Activated CD4-positive, alpha-beta T cell treated with anti-CD3 and anti-CD28 coated beads, Interleukin-2, amount 10 ng/mL, durations not matched to agents 7 days and 5 days (primary cell): ENCODE measurements at regions not wholly inside any gene's neighbourhood (a gene's known extent, or its start where the extent isn't known, plus 50 kb on each side); places are given as distances from the start of the nearest gene placed in this dataset.

Source experiments
- CTCF ChIA-PET: fragments of 350-600 bp; sonication (Branson Sonifier 250); formaldehyde crosslinking; loops from one replicate; lab custom pipeline; 2021; ENCODE audit warnings: antibody characterized with exemption; lab: Charles Lee
- POLR2A ChIA-PET: fragments of 350-600 bp; sonication (Branson Sonifier 250); formaldehyde crosslinking; loops from one replicate; lab custom pipeline; 2021; ENCODE audit warnings: antibody characterized with exemption; lab: Charles Lee
- DNase-seq: peaks from one replicate; pipeline ENCODE4 v3.0.0-alpha.2; 2020
- H3K27ac Mint-ChIP-seq: one replicate; pipeline ENCODE4 v1.8.0; 2021; ENCODE audit warnings: mild to moderate bottlenecking, moderate library complexity, mixed read lengths
- H3K27me3 Mint-ChIP-seq: one replicate; pipeline ENCODE4 v1.8.0; 2021; ENCODE audit warnings: mixed read lengths
- H3K36me3 Mint-ChIP-seq: one replicate; pipeline ENCODE4 v1.8.0; 2021; ENCODE audit warnings: low read depth, mixed read lengths
- H3K4me1 Mint-ChIP-seq: one replicate; pipeline ENCODE4 v1.8.0; 2021; ENCODE audit warnings: mixed read lengths
- H3K4me3 Mint-ChIP-seq: one replicate; pipeline ENCODE4 v1.8.0; 2021; ENCODE audit warnings: mild to moderate bottlenecking, moderate library complexity, mixed read lengths
- H3K9me3 Mint-ChIP-seq: one replicate; pipeline ENCODE4 v1.8.0; 2021; ENCODE audit warnings: mixed read lengths

GRCh38 chr12:92356425-92356824, 210.8 kb upstream of the BTG1 start:
- Mint-ChIP-seq H3K36me3 (peaks cover 49% of the 10 kb centered on the region), H3K4me3 (no peak overlapping the region), H3K9me3 (peaks cover 57% of the 10 kb centered on the region), H3K4me1 (peaks cover 42% of the 10 kb centered on the region), H3K27me3 (no peaks in the 10 kb centered on the region), H3K27ac (no peak overlapping the region)
- CTCF ChIA-PET: no interaction called here
- DNase-seq: no peak
- POLR2A ChIA-PET: no interaction called here

DNA sequence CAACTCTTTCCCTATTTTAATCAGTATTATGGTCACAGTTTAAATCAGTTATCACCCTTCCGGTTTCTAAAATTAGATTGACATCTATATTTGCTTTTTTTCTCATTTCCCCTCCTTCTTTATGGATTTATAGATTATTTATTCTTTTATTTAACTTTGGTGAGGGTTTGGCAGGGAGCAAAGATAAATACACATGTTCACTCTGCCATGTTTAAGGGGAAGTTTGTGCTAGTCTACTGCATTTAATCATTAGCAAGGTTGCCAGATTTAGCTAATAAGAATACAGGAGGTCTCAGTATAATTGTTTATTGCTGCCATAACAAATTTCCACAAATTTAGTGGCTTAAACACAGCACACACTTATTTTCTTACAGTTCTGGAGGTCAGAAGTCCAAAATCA, 204.0 kb upstream of the BTG1 start:
- Mint-ChIP-seq H3K36me3 (peaks cover 6% of the 10 kb centered on the region), H3K4me3 (no peak overlapping the region), H3K4me1 (no peaks in the 10 kb centered on the region), H3K27me3 (no peaks in the 10 kb centered on the region), H3K27ac (no peak overlapping the region), H3K9me3 (peaks cover 23% of the 10 kb centered on the region)
- CTCF ChIA-PET: no interaction called here
- POLR2A ChIA-PET: interaction anchor here (0.6 kb wide), 1 partner anchor 1031 kb away, joined by 3 read pairs; no protein-coding TSS in a partner anchor
- no peak for DNase-seq

DNA sequence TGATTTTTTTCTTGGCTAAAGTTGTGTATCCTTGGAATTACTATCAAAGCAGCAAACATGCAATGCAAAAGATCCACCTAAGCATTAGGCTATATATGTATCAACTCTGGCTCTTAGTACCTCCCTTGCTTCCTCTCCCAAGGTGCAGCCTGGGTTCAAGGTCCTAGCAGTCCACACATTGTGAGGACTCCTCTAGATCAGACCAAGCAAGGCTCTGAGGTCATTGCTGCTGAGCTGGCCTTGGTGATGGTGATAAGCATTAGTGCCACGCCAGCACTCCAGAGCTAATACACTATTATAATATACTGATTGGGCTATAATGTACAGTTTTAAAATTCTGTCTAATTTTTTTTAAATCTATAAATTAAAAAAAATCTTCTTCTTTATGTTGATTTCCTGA, 196.9 kb upstream of the BTG1 start:
- Mint-ChIP-seq H3K36me3 (peaks cover 4% of the 10 kb centered on the region), H3K4me3 (no peak overlapping the region), H3K9me3 (peaks cover 18% of the 10 kb centered on the region), H3K27me3 (no peaks in the 10 kb centered on the region), H3K4me1 (peaks cover 14% of the 10 kb centered on the region), H3K27ac (no peak overlapping the region)
- POLR2A ChIA-PET: no interaction called here
- no peak for DNase-seq
- CTCF ChIA-PET: interaction anchor here (0.8 kb wide), 1 partner anchor 14 kb away, joined by 3 read pairs; no protein-coding TSS in a partner anchor

DNA sequence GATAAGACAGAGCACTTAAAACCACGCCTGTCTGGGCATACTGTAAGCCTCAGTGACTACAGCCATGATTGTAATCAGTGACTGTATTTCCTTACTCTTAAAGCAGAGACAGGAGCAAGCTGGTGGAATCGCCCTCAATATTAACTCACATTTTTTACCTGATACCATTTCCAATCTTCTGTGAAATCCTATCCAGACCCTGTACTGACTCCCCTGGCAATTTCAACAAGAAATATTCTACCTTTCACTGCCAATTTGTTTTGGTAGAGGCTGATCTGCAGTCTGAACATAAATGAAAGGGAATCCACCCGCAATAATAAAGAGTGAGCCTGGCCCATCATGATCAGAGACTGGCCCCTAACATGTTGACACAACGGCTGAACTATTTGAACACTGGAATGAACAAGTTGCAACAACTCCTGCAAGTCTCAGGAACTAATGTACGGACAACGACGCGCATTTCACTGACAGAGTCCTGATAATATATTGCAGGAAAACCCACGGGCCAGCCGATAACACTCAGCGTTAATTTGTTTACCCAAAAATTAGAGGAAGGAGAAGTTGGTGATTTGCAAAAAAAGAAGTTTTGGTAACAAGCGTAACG, 195.5 kb upstream of the BTG1 start:
- Mint-ChIP-seq H3K9me3 (peaks cover 18% of the 10 kb centered on the region), H3K27ac (no peak overlapping the region), H3K4me1 (peaks cover 14% of the 10 kb centered on the region), H3K4me3 (peak overlapping the region; percentile 37), H3K36me3 (peaks cover 4% of the 10 kb centered on the region), H3K27me3 (no peaks in the 10 kb centered on the region)
- ChIA-PET POLR2A (no interaction called here), CTCF (interaction anchor here (2.2 kb wide), 1 partner anchor 14 kb away, joined by 9 read pairs; no protein-coding TSS in a partner anchor)
- DNase-seq: no peak

DNA sequence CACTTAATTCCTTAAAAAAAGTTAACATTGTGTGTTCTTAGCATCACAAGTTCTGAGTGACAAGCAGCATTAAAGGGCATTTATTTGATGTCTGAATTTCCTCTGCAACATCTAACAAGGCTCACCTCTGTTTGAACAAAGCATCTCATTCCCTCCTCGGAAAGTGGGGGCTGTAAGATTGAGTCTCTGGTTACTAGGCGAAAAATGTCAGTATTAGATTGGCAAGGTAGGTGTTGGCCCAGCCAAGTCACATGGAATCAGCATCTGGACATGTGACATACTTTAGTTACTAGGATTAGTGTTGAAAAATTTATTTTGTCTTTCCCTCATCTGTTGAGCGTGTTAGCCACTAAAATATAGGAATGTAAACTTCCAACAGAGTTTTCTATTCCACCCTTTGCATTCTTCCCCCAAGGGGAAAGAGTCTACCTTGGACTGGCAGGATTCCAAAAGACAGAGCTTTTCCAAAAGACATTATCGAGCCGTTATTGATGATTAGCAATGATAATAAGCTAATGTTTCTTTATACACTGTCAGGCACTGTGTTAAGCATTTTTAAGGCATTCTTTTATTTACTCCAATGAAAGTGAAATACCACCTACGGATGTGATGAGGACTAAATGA, 194.9 kb upstream of the BTG1 start:
- H3K27me3 Mint-ChIP-seq: no peaks in the 10 kb centered on the region
- H3K9me3 Mint-ChIP-seq: peaks cover 14% of the 10 kb centered on the region
- POLR2A ChIA-PET: interaction anchor here (0.6 kb wide), 1 partner anchor 274 kb away, joined by 3 read pairs; no protein-coding TSS in a partner anchor
- CTCF ChIA-PET: interaction anchor here (2.2 kb wide), 1 partner anchor 14 kb away, joined by 9 read pairs; no protein-coding TSS in a partner anchor
- H3K36me3 Mint-ChIP-seq: peaks cover 1% of the 10 kb centered on the region
- no peak overlapping the region for H3K4me3 Mint-ChIP-seq
- no peak overlapping the region for H3K27ac Mint-ChIP-seq
- H3K4me1 Mint-ChIP-seq: peaks cover 14% of the 10 kb centered on the region
- no peak for DNase-seq

- CTCF ChIA-PET: interaction anchor here (2.2 kb wide), 1 partner anchor 13 kb away, joined by 9 read pairs; no protein-coding TSS in a partner anchor
- H3K27ac Mint-ChIP-seq: no peak overlapping the region
Measured at GRCh38 chr12:92340003-92340402, 194.4 kb upstream of the BTG1 start.

DNA sequence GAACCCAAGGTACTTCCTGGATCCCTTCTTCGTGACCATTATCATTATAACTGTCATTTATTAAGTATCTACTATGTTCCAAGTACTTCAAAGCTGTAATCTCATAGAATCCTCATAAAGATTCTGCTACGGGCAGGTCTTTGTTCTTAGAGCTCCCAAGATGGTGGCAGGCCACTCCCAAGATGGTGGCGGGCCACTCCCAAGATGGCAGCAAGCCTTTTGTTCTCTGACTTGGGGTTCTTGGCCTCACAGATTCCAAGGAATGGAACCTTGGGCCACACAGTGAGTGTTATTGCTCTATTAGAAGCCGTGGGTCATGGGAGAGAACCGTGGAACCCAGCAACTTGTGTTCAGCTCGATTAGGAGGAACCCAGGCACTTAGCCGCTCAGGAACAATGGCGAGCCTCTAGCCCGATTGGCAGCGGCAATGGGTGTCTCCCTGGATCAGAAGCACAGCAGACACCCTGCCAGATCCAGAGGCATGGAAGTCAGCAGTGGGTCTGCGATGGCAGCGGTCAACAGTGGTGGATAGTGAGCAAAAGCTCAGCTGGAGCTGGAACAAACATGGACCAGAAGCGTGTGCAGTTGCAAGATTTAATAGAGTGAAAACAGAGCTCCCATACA, 193.7 kb upstream of the BTG1 start:
- ChIA-PET POLR2A (no interaction called here), CTCF (interaction anchor here (2.2 kb wide), 1 partner anchor 13 kb away, joined by 9 read pairs; no protein-coding TSS in a partner anchor)
- DNase-seq: no peak
- Mint-ChIP-seq H3K9me3 (peaks cover 12% of the 10 kb centered on the region), H3K36me3 (no peaks in the 10 kb centered on the region), H3K4me1 (peaks cover 14% of the 10 kb centered on the region), H3K27me3 (no peaks in the 10 kb centered on the region), H3K4me3 (no peak overlapping the region), H3K27ac (no peak overlapping the region)

More at GRCh38 chr12:92340003-92340402, 194.4 kb upstream of the BTG1 start:
- no peaks in the 10 kb centered on the region for H3K27me3 Mint-ChIP-seq
- no peak overlapping the region for H3K4me3 Mint-ChIP-seq
- POLR2A ChIA-PET: interaction anchor here (0.6 kb wide), 1 partner anchor 273 kb away, joined by 3 read pairs; no protein-coding TSS in a partner anchor
- no peaks in the 10 kb centered on the region for H3K36me3 Mint-ChIP-seq
- no peak for DNase-seq
- H3K9me3 Mint-ChIP-seq: peaks cover 9% of the 10 kb centered on the region
- H3K4me1 Mint-ChIP-seq: peaks cover 14% of the 10 kb centered on the region

GRCh38 chr12:92338671-92339070, 193.0 kb upstream of the BTG1 start:
- Mint-ChIP-seq H3K27ac (no peak overlapping the region), H3K9me3 (peaks cover 12% of the 10 kb centered on the region), H3K36me3 (no peaks in the 10 kb centered on the region), H3K27me3 (no peaks in the 10 kb centered on the region), H3K4me1 (peaks cover 18% of the 10 kb centered on the region), H3K4me3 (no peak overlapping the region)
- ChIA-PET CTCF (no interaction called here), POLR2A (no interaction called here)
- DNase-seq: no peak

DNA sequence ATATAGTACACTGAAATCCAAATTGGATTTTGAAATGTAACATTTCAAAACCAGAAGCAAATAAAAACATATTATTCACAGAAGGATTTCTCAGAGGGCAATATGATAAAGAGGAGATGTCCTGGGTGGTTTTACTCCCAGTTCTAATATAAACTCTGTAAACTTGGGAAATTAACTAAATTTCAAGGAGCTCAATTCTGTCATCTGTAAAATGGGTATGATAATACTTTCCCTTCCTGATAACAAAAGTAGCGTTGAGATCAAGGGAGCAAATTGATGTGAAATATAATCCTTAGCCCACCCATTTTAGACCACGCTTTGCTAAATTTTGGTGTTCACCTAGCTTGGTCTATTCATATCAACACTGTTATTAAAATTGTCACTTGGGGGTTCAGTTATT, 192.5 kb upstream of the BTG1 start:
- Mint-ChIP-seq H3K9me3 (peaks cover 12% of the 10 kb centered on the region), H3K27me3 (no peaks in the 10 kb centered on the region), H3K36me3 (no peaks in the 10 kb centered on the region), H3K27ac (no peak overlapping the region), H3K4me1 (peaks cover 23% of the 10 kb centered on the region), H3K4me3 (no peak overlapping the region)
- POLR2A ChIA-PET: no interaction called here
- CTCF ChIA-PET: no interaction called here
- no peak for DNase-seq

- Mint-ChIP-seq H3K36me3 (no peaks in the 10 kb centered on the region), H3K4me3 (no peak overlapping the region), H3K4me1 (peaks cover 32% of the 10 kb centered on the region), H3K9me3 (peaks cover 12% of the 10 kb centered on the region), H3K27me3 (no peaks in the 10 kb centered on the region), H3K27ac (no peak overlapping the region)
- no peak for DNase-seq
- CTCF ChIA-PET: no interaction called here
- POLR2A ChIA-PET: no interaction called here
Measured at GRCh38 chr12:92337128-92337527, 191.5 kb upstream of the BTG1 start.

GRCh38 chr12:92336641-92337040, 191.0 kb upstream of the BTG1 start:
- POLR2A ChIA-PET: no interaction called here
- peaks cover 34% of the 10 kb centered on the region for H3K4me1 Mint-ChIP-seq
- H3K9me3 Mint-ChIP-seq: peaks cover 12% of the 10 kb centered on the region
- H3K27me3 Mint-ChIP-seq: no peaks in the 10 kb centered on the region
- CTCF ChIA-PET: no interaction called here
- no peak overlapping the region for H3K27ac Mint-ChIP-seq
- no peak for DNase-seq
- H3K4me3 Mint-ChIP-seq: no peak overlapping the region
- no peaks in the 10 kb centered on the region for H3K36me3 Mint-ChIP-seq

DNA sequence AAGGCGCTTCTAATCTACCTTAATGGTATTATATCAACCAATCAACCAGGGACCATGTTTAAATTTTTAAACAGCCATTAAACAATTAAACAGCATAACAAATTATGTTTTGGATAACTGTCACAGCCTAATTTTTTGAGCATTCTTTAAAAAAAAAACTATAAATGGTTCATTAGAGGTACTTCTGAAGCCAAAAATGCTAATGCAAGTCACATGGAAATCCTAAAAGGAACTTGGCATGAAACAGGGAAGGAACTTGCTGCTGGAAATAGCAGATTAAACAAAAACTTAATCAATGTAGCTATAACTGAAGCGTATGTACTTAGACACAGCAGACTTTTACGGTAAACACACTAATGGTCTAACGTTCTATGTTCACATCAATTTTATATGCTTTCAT, 190.2 kb upstream of the BTG1 start:
- CTCF ChIA-PET: interaction anchor here (0.7 to 1.9 kb wide), 3 partner anchors 10 to 70 kb away, joined by 3 to 6 read pairs (median 3); no protein-coding TSS in a partner anchor
- DNase-seq: no peak
- Mint-ChIP-seq H3K27me3 (no peaks in the 10 kb centered on the region), H3K36me3 (no peaks in the 10 kb centered on the region), H3K4me3 (no peak overlapping the region), H3K9me3 (peaks cover 12% of the 10 kb centered on the region), H3K4me1 (peaks cover 26% of the 10 kb centered on the region), H3K27ac (no peak overlapping the region)
- POLR2A ChIA-PET: no interaction called here

- H3K4me3 Mint-ChIP-seq: no peak overlapping the region
- no peaks in the 10 kb centered on the region for H3K36me3 Mint-ChIP-seq
- no peak overlapping the region for H3K27ac Mint-ChIP-seq
- POLR2A ChIA-PET: no interaction called here
- CTCF ChIA-PET: interaction anchor here (1.9 kb wide), 1 partner anchor 9 kb away, joined by 6 read pairs; no protein-coding TSS in a partner anchor
- H3K27me3 Mint-ChIP-seq: no peaks in the 10 kb centered on the region
- peaks cover 9% of the 10 kb centered on the region for H3K9me3 Mint-ChIP-seq
- H3K4me1 Mint-ChIP-seq: peaks cover 26% of the 10 kb centered on the region
- DNase-seq: no peak
Measured at GRCh38 chr12:92334552-92334951, 188.9 kb upstream of the BTG1 start.
